Ovary (tissue), 7 donors: ENCODE measurements at regions not wholly inside any gene's neighbourhood (a gene's known extent, or its start where the extent isn't known, plus 50 kb on each side); places are given as distances from the start of the nearest gene placed in this dataset.
A peak's percentile ranks its signal among the peaks of the same experiment; 100 is the strongest.

Experiments
- DNase-seq, 5 donors: peaks; one replicate each; pipeline ENCODE4 v3.0.0-alpha.2; 2019 to 2020
- H3K27ac ChIP-seq, 2 donors: fragments of 200-600 bp; one replicate each; pipeline versions ENCODE4 v1.5.1 to v1.8.0; 2019 to 2022
- H3K27me3 ChIP-seq: fragments of 200-600 bp; one replicate; pipeline ENCODE4 v1.8.0; 2022
- H3K36me3 ChIP-seq: fragments of 200-600 bp; sonication (generic); one replicate; pipeline ENCODE4 v1.5.1; 2019
- H3K4me1 ChIP-seq: one replicate; pipeline ENCODE4 v1.8.1; 2013; ENCODE audit warnings: mild to moderate bottlenecking, moderate library complexity; ENCODE audit not compliant: insufficient read depth
- H3K4me3 ChIP-seq: fragments of 200-600 bp; sonication (generic); one replicate; pipeline ENCODE4 v1.5.1; 2017
- H3K9me3 ChIP-seq, 2 donors: fragments of 200-600 bp in 1 of 2; sonication (generic) in 1 of 2; one replicate each; pipeline versions ENCODE4 v1.5.1 to v1.8.1; 2013 to 2019; ENCODE audit warnings: mild to moderate bottlenecking in 1 of 2, moderate library complexity in 1 of 2
- EP300 ChIP-seq: sonication (generic); formaldehyde crosslinking; IDR thresholded peaks from one replicate; pipeline ENCODE4 v1.6.1; 2017; ENCODE audit warnings: antibody characterized with exemption
- POLR2A ChIP-seq: fragments of 450-650 bp; IDR thresholded peaks from one replicate; pipeline ENCODE4 v1.6.1; 2017; ENCODE audit warnings: antibody characterized with exemption, mild to moderate bottlenecking, moderate library complexity
- WGBS, 3 donors: extraction: QIAGEN DNeasy Blood & Tissue Kit in 1 of 3; methylation state at CpG; one replicate each; pipeline versions ENCODE4 v1.1.5 to v1.1.7; 2013 to 2017; 5-methylcytosine and 5-hydroxymethylcytosine counted together
- intact Hi-C, 4 donors: fragments of 100-400 bp; cut with DNase I; formaldehyde crosslinking; loops; one replicate each; pipeline versions ENCODE4 v1.11.0 to v1.15.1; 2022 to 2023
- TF ChIP-seq, protein P1 (sequence below), 3 donors: fragments of 450-650 bp in 2 of 3; fragments of 200-600 bp in 1 of 3; IDR thresholded peaks; one replicate each; pipeline versions ENCODE4 v1.5.1 to v1.8.0; 2016 to 2022; ENCODE audit warnings: antibody characterized with exemption in 3 of 3, mild to moderate bottlenecking in 1 of 3
- donor health status: DM: no; HTN: no; CAD: no; lungs with moderate emphysema.
- donor health status: DM: no; HTN: no; CAD: no.
- donor health status: Bipolar disorder and iron deficiency.
- donor health status: DM: no; HTN: no; CAD: no.
- donor health status: DM: yes; HTN: yes; CAD: no.

DNA sequence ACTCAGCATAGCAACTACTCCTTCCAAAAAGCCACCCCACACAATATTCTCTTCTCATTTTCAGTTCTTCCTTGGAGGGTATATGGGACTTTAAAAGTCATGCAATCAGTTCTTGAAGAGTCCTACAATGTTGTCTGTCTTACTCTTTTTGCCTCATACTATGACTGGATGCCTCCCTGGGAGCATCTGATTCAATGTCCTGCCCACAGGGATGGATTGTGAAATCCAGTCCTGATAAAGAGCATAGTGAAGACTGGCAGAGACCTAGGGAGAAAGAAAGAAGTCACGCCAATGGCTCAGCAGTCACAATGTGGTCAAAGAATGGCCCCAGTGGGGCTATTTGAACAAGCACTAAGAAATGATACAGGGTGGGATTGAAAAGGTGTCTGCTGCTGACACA lies 155.1 kb upstream of the SERPINE2 start:
- WGBS, 3 donors, result 98 to 100% (median 100%) methylated on average over 1 of the region's 1 CpG
- intact Hi-C loops, result loop anchor here in 1 of 4 donors (10.0 kb wide), 1 partner anchor 199 kb away; no protein-coding TSS in a partner anchor
- no peak overlapping the region for H3K27ac ChIP-seq
- no peak for DNase-seq
- no peaks in the 10 kb centered on the region for H3K36me3 ChIP-seq
- TF ChIP-seq, protein P1, sequence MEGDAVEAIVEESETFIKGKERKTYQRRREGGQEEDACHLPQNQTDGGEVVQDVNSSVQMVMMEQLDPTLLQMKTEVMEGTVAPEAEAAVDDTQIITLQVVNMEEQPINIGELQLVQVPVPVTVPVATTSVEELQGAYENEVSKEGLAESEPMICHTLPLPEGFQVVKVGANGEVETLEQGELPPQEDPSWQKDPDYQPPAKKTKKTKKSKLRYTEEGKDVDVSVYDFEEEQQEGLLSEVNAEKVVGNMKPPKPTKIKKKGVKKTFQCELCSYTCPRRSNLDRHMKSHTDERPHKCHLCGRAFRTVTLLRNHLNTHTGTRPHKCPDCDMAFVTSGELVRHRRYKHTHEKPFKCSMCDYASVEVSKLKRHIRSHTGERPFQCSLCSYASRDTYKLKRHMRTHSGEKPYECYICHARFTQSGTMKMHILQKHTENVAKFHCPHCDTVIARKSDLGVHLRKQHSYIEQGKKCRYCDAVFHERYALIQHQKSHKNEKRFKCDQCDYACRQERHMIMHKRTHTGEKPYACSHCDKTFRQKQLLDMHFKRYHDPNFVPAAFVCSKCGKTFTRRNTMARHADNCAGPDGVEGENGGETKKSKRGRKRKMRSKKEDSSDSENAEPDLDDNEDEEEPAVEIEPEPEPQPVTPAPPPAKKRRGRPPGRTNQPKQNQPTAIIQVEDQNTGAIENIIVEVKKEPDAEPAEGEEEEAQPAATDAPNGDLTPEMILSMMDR (IDR thresholded peaks at IDR 0.05), result no peak
- TF ChIP-seq EP300, result no peak
- TF ChIP-seq POLR2A, result no peak
- no peaks in the 10 kb centered on the region for H3K9me3 ChIP-seq
- peaks cover 7% of the 10 kb centered on the region for H3K4me1 ChIP-seq
- no peaks in the 10 kb centered on the region for H3K27me3 ChIP-seq
- no peak overlapping the region for H3K4me3 ChIP-seq

DNA sequence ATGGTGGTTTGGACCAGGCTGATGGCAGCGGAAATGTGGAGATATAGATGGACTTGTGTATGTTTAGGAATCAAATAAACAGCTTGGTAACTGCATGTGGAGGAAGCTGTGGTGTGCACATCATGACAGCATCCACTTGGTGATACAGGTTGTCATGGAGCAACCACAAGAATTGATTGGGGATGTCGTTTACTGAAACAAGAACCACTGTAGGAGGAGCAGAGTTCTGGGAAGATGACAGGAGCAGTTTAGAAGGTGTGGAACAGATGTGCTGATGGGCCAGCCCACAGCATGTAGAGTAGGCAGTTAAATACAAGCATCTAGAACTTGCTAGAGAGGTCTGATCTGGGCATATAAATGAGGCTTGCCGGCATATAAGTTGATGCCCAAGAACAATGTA lies 152.4 kb upstream of the SERPINE2 start:
- no peaks in the 10 kb centered on the region for H3K36me3 ChIP-seq
- no peak overlapping the region for H3K27ac ChIP-seq
- 77 to 86% (median 86%) methylated on average over 3 of the region's 3 CpGs for WGBS, 3 donors
- H3K4me3 ChIP-seq, result no peak overlapping the region
- H3K9me3 ChIP-seq, result no peaks in the 10 kb centered on the region
- no peaks in the 10 kb centered on the region for H3K27me3 ChIP-seq
- TF ChIP-seq, protein P1 (IDR thresholded peaks at IDR 0.05), result no peak
- TF ChIP-seq POLR2A, result no peak
- no peak for TF ChIP-seq EP300
- DNase-seq, result no peak
- H3K4me1 ChIP-seq, result peaks cover 4% of the 10 kb centered on the region
- intact Hi-C loops, result loop anchor here in 1 of 4 donors (10.0 kb wide), 1 partner anchor 197 kb away; no protein-coding TSS in a partner anchor

DNA sequence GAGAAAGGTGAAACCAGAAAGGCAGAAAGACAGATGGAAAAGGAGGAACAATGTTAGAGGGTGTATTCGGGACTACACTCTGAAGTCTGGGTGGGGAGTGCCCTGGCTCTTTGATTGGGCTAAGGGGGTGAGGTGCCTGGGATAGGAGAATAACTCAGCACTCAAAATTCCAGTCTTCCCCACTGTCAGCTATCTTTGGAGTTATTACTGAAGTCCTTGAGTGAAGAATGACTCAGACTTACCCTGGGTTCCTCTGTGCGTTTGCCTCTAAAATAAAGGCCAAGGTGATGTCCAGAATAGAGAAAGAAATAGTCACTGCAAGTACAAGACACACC lies 151.8 kb upstream of the SERPINE2 start:
- TF ChIP-seq EP300 (no peak), POLR2A (no peak)
- TF ChIP-seq, protein P1 (IDR thresholded peaks at IDR 0.05), result no peak
- Histone ChIP-seq H3K36me3 (no peaks in the 10 kb centered on the region), H3K27ac (peak overlapping the region in 1 of 2 donors; percentile 22), H3K9me3 (no peaks in the 10 kb centered on the region), H3K27me3 (no peaks in the 10 kb centered on the region), H3K4me1 (peaks cover 4% of the 10 kb centered on the region), H3K4me3 (no peak overlapping the region)
- intact Hi-C loops, result loop anchor here in 1 of 4 donors (10.0 kb wide), 1 partner anchor 196 kb away; no protein-coding TSS in a partner anchor
- peak in 3 of 5 donors; percentile 18 to 24 (median 20) for DNase-seq
- 3 to 5% (median 4%) methylated on average over 2 of the region's 2 CpGs for WGBS, 3 donors

DNA sequence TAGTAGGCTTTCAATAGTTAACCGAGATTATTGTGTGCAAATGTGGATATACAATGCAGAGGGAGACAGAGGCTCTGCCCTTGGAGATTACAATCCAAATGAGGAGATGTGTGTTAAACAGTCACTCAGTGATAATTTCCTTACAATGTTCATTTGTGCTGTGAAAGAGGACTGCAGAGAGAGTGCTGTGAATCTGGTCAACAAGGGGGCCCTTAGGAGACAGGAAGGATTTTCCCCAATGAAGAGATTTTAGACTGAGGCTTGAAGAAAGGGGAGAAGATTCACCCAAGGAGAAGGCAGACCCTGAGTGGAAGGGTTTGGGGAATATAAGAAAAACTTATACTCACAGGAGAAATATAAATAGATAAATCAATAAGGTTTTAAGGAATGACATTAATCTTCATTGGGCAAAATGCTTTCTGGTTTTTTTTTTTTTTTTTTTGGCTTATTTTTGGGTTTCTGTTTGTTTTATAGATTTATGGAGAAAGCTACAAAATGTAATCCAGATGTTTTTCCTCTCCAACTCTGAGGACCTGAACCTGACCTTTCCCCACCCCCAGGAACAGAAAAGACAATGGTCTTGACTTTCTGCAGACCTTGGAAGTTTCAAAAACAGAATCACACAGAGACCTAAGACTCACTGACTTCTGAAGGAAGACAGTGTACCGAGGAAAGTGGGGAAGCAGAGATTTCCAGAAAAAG lies 151.3 kb upstream of the SERPINE2 start:
- H3K4me1 ChIP-seq, result peaks cover 2% of the 10 kb centered on the region
- H3K4me3 ChIP-seq, result no peak overlapping the region
- no peaks in the 10 kb centered on the region for H3K9me3 ChIP-seq
- no peaks in the 10 kb centered on the region for H3K27me3 ChIP-seq
- 36 to 46% (median 39%) methylated on average over 2 of the region's 2 CpGs for WGBS, 3 donors
- H3K27ac ChIP-seq, result peak overlapping the region in 1 of 2 donors; percentile 22
- TF ChIP-seq POLR2A (no peak), EP300 (no peak)
- TF ChIP-seq, protein P1 (IDR thresholded peaks at IDR 0.05), result no peak
- H3K36me3 ChIP-seq, result no peaks in the 10 kb centered on the region
- DNase-seq, result no peak
- intact Hi-C loops, result loop anchor here in 1 of 4 donors (10.0 kb wide), 1 partner anchor 196 kb away; no protein-coding TSS in a partner anchor
